Smooth muscle cell (in vitro differentiated cells): ENCODE measurements at regions not wholly inside any gene's neighbourhood (a gene's known extent, or its start where the extent isn't known, plus 50 kb on each side); places are given as distances from the start of the nearest gene placed in this dataset.

ENCODE experiments used
- DNase-seq: peaks from one replicate; lab custom pipeline; 2025; ENCODE audit not compliant: unreplicated experiment; lab: John Stamatoyannopoulos, UW
- H2AFZ ChIP-seq: fragments of 200-600 bp; sonication (generic); 2 replicates; pipeline ENCODE4 v1.6.0; 2016; ENCODE audit warnings: antibody characterized with exemption, low read depth, mild to moderate bottlenecking
- H3F3A ChIP-seq: fragments of 200-600 bp; sonication (generic); 2 replicates; pipeline ENCODE4 v1.6.0; 2017; ENCODE audit warnings: antibody characterized with exemption, low read depth
- H3K27ac ChIP-seq: fragments of 200-600 bp; sonication (generic); 2 replicates; pipeline ENCODE4 v1.5.1; 2016; ENCODE audit warnings: low read depth, mild to moderate bottlenecking
- H3K27me3 ChIP-seq: fragments of 200-600 bp; sonication (generic); 2 replicates; pipeline ENCODE4 v1.6.1; 2016; ENCODE audit warnings: low read depth, mild to moderate bottlenecking
- H3K36me3 ChIP-seq: fragments of 200-600 bp; sonication (generic); 2 replicates; pipeline ENCODE4 v1.5.1; 2016; ENCODE audit warnings: low read depth
- H3K4me1 ChIP-seq: fragments of 200-600 bp; sonication (generic); 2 replicates; pipeline ENCODE4 v1.5.1; 2016; ENCODE audit warnings: low read depth
- H3K4me2 ChIP-seq: fragments of 200-600 bp; sonication (generic); 2 replicates; pipeline ENCODE4 v1.6.0; 2016; ENCODE audit warnings: mild to moderate bottlenecking
- H3K4me3 ChIP-seq: fragments of 200-600 bp; sonication (generic); 2 replicates; pipeline ENCODE4 v1.5.1; 2016; ENCODE audit warnings: mild to moderate bottlenecking
- H3K79me2 ChIP-seq: fragments of 200-600 bp; sonication (generic); 2 replicates; pipeline ENCODE4 v1.6.0; 2016; ENCODE audit warnings: low read depth, mild to moderate bottlenecking
- H3K9ac ChIP-seq: fragments of 200-600 bp; sonication (generic); 2 replicates; pipeline ENCODE4 v1.6.0; 2016; ENCODE audit warnings: low read depth
- H3K9me3 ChIP-seq: fragments of 200-600 bp; sonication (generic); replicated peaks from 2 replicates; pipeline ENCODE4 v1.5.1; 2016; ENCODE audit warnings: low read depth
- H4K20me1 ChIP-seq: fragments of 200-600 bp; sonication (generic); 2 replicates; pipeline ENCODE4 v1.6.0; 2016; ENCODE audit warnings: low read depth
- WGBS: methylation state at CpG from one replicate; pipeline ENCODE4 v1.1.7; 2016; ENCODE audit warnings: low lambda C conversion rate; 5-methylcytosine and 5-hydroxymethylcytosine counted together
- TF ChIP-seq, protein P1 (sequence below): fragments of 200-600 bp; sonication (generic); IDR thresholded peaks from 2 replicates; pipeline ENCODE4 v1.5.1; 2017; ENCODE audit warnings: borderline replicate concordance, mild to moderate bottlenecking, antibody characterized with exemption; ENCODE audit not compliant: insufficient read depth, poor library complexity, severe bottlenecking

- no peak overlapping the region for H2AFZ ChIP-seq
- peaks cover 11% of the 10 kb centered on the region for H3K27me3 ChIP-seq
Observed at GRCh38 chr4:3857269-3857926, 91.2 kb downstream of the ADRA2C start.

DNA sequence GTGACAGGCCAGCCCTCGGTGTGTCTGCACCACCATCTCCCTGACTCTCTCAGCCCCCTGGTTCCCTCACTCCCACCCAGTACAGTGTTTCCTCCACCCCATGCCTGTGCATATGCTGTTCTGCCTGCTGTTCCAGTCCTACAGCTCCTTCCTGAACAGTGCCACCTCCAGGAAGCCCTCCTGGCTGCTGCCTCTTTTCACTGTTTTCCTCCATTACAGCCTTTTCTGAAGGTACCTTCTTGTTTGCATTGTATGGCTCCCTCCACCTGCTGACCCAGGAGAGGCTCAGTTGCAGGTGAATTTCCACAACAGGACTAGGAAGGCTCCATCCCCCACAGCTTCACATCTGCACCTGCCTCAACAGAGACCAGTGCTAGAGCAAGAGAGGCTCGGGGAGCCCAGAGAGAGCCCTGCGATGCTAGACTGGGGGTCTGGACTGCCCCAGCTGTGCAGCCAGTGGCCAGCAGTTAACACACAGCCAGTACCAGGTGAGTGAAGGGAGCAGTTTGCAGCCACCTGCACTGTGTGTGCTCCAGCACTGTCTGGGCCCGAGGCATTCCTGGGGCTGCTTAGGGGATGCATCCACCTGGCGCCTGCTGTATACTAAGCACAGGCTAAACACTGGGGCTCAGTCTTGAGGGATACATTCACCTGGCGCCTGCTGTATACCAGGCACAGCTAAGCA lies 92.0 kb downstream of the ADRA2C start:
- peaks cover 17% of the 10 kb centered on the region for H3K27me3 ChIP-seq

More at GRCh38 chr4:3857269-3857926, 91.2 kb downstream of the ADRA2C start:
- Histone ChIP-seq H3K36me3 (no peaks in the 10 kb centered on the region), H4K20me1 (no peaks in the 10 kb centered on the region), H3K9me3 (no peaks in the 10 kb centered on the region), H3K4me3 (no peak overlapping the region), H3F3A (no peaks in the 10 kb centered on the region), H3K4me1 (peaks cover 4% of the 10 kb centered on the region), H3K9ac (no peak overlapping the region), H3K4me2 (no peak overlapping the region), H3K79me2 (no peaks in the 10 kb centered on the region), H3K27ac (no peak overlapping the region)
- WGBS: 76% methylated on average over 9 of the region's 9 CpGs
- TF ChIP-seq, protein P1, sequence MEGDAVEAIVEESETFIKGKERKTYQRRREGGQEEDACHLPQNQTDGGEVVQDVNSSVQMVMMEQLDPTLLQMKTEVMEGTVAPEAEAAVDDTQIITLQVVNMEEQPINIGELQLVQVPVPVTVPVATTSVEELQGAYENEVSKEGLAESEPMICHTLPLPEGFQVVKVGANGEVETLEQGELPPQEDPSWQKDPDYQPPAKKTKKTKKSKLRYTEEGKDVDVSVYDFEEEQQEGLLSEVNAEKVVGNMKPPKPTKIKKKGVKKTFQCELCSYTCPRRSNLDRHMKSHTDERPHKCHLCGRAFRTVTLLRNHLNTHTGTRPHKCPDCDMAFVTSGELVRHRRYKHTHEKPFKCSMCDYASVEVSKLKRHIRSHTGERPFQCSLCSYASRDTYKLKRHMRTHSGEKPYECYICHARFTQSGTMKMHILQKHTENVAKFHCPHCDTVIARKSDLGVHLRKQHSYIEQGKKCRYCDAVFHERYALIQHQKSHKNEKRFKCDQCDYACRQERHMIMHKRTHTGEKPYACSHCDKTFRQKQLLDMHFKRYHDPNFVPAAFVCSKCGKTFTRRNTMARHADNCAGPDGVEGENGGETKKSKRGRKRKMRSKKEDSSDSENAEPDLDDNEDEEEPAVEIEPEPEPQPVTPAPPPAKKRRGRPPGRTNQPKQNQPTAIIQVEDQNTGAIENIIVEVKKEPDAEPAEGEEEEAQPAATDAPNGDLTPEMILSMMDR: no peak
- no peak for DNase-seq

DNA sequence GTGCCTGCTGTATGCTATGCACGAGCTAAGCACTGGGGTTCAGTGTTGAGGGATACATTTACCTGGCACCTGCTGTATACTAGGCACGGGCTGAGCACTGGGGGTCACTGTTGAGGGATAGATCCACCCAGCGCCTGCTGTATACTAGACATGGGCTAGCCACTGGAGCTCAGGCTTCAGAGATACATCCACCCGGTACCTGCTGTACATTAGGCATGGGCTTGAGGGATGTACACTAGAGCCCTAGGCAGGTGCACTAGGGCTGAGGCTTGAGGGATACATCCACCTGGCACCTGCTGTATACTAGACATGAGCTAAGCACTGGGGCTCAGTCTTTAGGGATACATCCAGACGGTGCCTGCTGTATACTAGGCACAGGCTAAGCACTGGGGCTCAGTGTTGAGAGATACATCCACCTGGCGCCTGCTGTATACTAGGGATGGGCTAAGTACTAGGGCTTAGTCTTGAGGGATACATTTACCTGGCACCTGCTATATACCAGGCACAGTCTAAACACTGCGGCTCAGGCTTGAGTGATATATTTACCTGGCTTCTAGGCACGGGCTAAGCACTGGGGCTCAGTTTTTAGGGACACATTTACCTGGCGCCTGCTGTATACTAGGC lies 92.7 kb downstream of the ADRA2C start:
- no peak overlapping the region for H3K4me2 ChIP-seq
- H3K36me3 ChIP-seq: no peaks in the 10 kb centered on the region
- no peak overlapping the region for H3K9ac ChIP-seq
- no peak overlapping the region for H2AFZ ChIP-seq
- no peaks in the 10 kb centered on the region for H3K9me3 ChIP-seq
- H3K27ac ChIP-seq: no peak overlapping the region
- peaks cover 11% of the 10 kb centered on the region for H3K4me1 ChIP-seq
- peaks cover 17% of the 10 kb centered on the region for H3K27me3 ChIP-seq
- TF ChIP-seq, protein P1: no peak
- no peak overlapping the region for H3K4me3 ChIP-seq
- WGBS: 91% methylated on average over 9 of the region's 9 CpGs
- H3K79me2 ChIP-seq: no peaks in the 10 kb centered on the region
- no peak for DNase-seq
- H3F3A ChIP-seq: no peaks in the 10 kb centered on the region
- H4K20me1 ChIP-seq: no peaks in the 10 kb centered on the region

More for the DNA sequence above, 92.0 kb downstream of the ADRA2C start:
- H3F3A ChIP-seq: no peaks in the 10 kb centered on the region
- no peaks in the 10 kb centered on the region for H3K9me3 ChIP-seq
- H3K36me3 ChIP-seq: no peaks in the 10 kb centered on the region
- TF ChIP-seq, protein P1: no peak
- H2AFZ ChIP-seq: no peak overlapping the region
- H3K79me2 ChIP-seq: no peaks in the 10 kb centered on the region
- H3K27ac ChIP-seq: no peak overlapping the region
- H3K4me3 ChIP-seq: no peak overlapping the region
- DNase-seq: no peak
- H3K4me1 ChIP-seq: peaks cover 11% of the 10 kb centered on the region
- WGBS: 78% methylated on average over 6 of the region's 6 CpGs
- H3K4me2 ChIP-seq: no peak overlapping the region
- H4K20me1 ChIP-seq: no peaks in the 10 kb centered on the region
- no peak overlapping the region for H3K9ac ChIP-seq
